Left kidney (tissue), 1 donor: ENCODE measurements at regions not wholly inside any gene's neighbourhood (a gene's known extent, or its start where the extent isn't known, plus 50 kb on each side); places are given as distances from the start of the nearest gene placed in this dataset.
"Not testable (repeated sequence)": the region's sequence is repeated elsewhere in the genome, so short reads cannot be mapped to it uniquely, and the experiment has no call there.

Experiments used
- DNase-seq: peaks from one replicate; pipeline ENCODE4 v3.0.0-alpha.2; 2013

DNA sequence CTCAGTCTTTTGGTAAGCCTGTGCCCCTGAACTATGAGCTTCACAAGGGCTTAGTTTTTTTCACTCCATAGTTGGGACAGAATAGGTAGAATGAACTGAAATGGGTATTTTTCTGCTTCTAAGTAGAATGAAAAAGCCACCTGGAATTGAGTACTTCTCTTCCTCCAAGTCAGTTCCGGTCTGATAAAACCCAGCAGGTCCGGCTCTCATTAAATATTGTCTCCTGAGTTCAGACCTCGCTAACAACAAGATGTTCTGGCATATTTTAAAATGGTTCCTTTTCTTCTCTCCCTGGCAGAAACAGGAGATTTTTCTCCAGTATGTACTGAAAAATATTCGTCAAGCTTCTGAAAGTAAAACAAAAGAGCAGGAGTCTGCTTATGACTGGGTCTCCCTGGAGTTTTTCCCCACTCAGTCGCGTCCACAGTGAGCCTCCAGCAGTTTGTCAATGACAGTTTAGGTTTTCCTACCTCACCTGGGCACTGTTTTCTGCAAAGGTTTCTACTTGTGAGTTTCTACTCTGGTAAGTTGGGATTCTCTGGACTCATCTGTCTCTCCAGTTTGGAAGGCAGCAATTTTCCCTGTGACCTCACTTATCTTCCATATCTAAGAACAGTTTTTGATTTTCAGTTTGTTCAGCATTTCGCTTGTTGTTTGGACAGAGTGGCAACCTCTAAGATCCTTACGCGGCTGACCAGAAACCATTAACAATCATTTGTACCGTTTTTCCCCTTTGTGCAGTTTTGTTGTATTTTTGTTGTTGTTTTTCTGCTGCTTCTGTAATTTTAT is 868.0 kb downstream of the METTL15 start:
- no peak for DNase-seq

GRCh38 chr11:28969832-28970231 is 861.6 kb downstream of the METTL15 start:
- DNase-seq, result no peak

GRCh38 chr11:28966951-28967350 is 858.8 kb downstream of the METTL15 start:
- no peak for DNase-seq

DNA sequence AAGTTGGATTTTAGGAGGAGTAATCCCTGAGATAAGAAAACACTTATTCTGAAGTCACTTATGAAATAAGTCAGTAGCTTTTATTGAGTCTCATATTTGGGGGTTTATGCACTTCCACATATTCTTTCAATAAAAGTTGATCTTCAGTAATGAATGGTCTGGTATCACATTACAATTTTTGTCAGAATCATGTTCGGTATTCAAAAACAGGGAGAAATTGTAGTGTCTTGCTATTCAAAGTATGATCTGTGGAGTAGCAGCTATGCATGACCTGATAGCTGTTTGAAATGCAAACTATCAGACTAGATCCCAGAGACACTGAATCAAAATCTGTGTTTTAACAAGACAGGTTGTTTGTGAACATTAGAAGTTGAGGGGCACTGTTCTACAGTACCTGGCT is 857.6 kb downstream of the METTL15 start:
- no peak for DNase-seq

GRCh38 chr11:28964811-28965210 is 856.6 kb downstream of the METTL15 start:
- DNase-seq, result no peak

- DNase-seq, result no peak
Measured at GRCh38 chr11:28963187-28963586, 855.0 kb downstream of the METTL15 start.

- no peak for DNase-seq
Measured at GRCh38 chr11:28962502-28962901, 854.3 kb downstream of the METTL15 start.

DNA sequence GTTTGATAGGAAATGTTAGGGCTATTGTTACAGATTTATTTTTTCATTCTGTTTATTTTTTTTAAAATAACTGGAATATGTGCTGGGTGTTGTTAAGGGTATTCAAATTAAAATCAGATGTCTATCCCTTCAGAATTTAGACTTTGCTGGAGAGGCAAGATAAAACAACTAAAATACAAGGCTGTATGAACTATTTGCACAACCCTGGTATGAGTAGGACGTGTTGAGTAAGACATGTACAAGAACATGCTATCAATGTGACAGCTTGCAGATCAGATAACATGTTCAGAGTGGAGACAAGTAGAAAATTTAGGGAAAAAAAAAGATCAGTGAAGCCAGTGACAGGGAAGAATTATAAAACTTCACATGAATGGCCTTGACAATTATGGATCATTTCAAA is 853.5 kb downstream of the METTL15 start:
- DNase-seq, result no peak

DNA sequence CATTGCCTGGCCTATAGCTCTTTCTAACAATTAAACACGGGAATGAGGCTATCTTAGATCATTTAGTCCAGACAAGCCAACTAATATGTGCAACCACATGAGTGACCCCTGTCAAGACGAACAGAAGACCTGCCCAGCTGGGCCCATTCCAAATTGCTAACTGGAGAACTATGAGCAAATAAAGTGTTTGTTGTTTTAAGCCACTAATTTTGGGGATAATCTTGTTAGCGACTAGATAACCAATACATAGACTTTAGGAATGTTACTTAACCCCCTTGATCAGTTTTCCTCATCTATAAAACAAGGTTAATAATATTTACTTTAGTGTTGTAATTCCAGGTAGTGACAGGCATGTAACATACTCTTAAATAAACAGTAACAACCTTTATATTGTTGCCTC is 848.3 kb downstream of the METTL15 start:
- DNase-seq, result no peak

DNA sequence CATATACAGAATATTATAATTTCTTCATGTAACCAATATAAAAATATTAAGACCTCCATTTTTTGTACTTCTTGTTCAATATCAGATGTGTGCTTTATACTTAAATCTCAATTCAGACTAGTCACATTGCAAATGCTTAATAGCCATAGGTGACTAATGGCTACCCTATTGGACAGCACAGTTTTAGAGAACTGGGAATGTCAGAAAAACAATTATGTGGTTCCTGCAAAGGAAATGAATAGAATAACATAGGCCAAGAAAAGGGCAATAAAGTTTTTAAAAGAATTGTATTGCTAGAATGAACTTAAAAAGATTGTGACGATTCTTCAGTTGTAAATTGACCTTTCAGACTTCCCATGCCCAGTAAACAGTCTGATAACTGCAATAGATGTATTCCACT is 843.0 kb downstream of the METTL15 start:
- DNase-seq, result no peak

- DNase-seq, result no peak
Measured at GRCh38 chr11:28939381-28939780, 831.2 kb downstream of the METTL15 start.

GRCh38 chr11:28938091-28938490 is 829.9 kb downstream of the METTL15 start:
- DNase-seq, result no peak

GRCh38 chr11:28932940-28933339 is 824.8 kb downstream of the METTL15 start:
- no peak for DNase-seq

GRCh38 chr11:28924004-28924403 is 815.8 kb downstream of the METTL15 start:
- DNase-seq, result no peak

- no peak for DNase-seq
Measured at GRCh38 chr11:28922386-28922981, 814.3 kb downstream of the METTL15 start.

DNA sequence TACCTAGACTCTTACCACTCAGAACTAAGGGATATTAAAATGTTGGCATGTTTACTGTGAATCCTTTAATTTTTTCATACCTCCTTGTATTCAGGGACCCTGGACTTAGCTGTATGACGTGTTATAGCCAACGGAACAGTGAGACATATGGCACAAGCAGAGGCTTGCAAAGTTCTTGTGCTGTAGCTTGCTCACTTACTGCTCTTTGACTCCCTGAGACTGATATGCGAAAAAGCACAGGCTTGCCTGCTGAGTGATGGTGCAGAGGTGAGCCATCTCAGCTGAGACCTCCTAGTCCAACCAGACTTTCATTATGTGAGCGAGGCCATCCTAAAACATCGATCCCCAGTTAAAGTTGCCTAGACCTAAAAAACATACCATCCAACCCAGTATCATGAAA is 811.0 kb downstream of the METTL15 start:
- no peak for DNase-seq

- no peak for DNase-seq
Measured at GRCh38 chr11:28913883-28914282, 805.7 kb downstream of the METTL15 start.

- DNase-seq, result no peak
Measured at GRCh38 chr11:28911829-28912228, 803.6 kb downstream of the METTL15 start.

- no peak for DNase-seq
Measured at GRCh38 chr11:28910926-28911325, 802.7 kb downstream of the METTL15 start.

DNA sequence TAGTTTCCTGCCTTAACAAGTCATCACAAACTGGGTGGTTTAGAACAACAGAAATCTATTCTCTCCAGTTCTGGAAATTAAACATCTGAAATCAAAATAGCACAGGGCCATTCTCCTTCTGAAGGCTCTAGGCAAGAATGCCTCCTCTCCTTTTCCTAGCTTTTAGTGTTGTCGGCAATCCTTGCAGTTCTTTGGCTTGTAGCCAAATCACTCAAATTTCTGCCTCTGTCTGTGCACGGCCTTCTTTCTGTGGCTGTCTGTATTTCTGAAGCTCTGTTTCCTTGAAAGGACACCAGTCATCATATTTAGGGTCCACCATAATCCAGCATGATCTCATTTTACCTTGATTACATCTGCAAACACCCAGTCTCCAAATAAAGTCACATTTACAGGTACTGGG is 795.5 kb downstream of the METTL15 start:
- no peak for DNase-seq

GRCh38 chr11:28900427-28900826 is 792.2 kb downstream of the METTL15 start:
- no peak for DNase-seq

DNA sequence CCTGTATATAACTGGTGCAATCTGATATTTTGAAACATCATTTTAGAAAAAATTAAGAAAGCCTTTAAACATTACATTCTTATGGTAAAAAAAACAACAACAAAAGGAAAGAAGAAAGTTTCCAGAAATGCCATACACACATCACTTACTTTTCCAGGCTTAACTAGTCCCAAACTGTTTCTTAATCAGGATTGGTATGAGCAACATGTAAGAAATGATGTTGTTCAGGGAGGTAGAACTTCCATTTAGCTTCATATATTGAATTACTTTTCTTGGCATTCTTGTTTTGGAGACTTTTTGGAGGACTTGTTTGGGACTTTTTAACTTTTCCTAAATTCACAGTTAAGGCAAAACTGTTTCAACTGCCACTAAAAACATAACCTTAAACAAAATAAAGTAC is 791.5 kb downstream of the METTL15 start:
- DNase-seq, result no peak

- not testable (repeated sequence) for DNase-seq
Measured at GRCh38 chr11:28890601-28891040, 782.4 kb downstream of the METTL15 start.

- no peak for DNase-seq
Measured at GRCh38 chr11:28887681-28888080, 779.5 kb downstream of the METTL15 start.
